ENCODE measurements at regions not wholly inside any gene's neighbourhood (a gene's known extent, or its start where the extent isn't known, plus 50 kb on each side); places are given as distances from the start of the nearest gene placed in this dataset.
"Not testable (repeated sequence)": the region's sequence is repeated elsewhere in the genome, so short reads cannot be mapped to it uniquely, and the experiment has no call there.

DNA sequence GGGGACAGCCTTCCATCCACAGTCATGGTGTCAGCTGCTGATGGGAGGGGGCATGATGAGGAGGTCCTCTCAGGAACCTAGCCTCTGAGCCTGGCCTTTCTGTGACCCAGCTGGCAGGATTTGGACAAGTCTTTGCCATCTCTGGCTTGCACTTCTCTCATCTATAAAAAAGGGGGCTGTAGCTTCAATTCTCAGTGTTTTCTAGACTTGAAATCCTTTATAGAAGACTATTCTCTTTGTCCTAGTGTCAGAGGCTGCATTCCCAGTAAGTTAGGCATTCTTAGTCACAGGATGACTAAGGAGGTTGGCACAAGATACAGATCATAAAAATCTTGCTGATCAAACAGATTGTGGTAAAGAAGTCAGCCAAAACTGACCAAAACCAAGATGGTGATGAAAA lies 958.5 kb downstream of the CNTNAP5 start:
- no peaks in the 10 kb centered on the region for H3K27me3 ChIP-seq

DNA sequence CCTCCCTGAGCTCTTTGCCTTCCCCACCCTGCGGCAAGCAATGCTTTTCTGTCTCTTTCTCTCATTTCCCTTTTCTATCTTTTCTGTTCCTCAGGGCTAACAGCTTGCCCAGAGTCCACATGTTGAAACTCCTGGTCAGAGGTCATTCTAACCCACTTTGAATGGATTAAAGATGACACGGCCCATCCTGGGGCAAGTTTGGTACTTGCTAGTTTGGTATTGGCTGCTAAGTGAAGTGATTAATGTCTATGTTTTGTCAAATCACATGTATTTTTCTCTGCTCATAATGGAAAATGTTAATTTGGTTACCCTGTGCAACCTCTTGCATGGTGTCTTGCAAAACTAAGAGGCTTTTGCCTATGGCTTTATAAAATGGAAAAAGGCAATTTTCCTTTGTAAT lies 960.2 kb downstream of the CNTNAP5 start:
- DNase-seq: no peak
- no peaks in the 10 kb centered on the region for H3K4me1 ChIP-seq
- no peak overlapping the region for H3K4me3 ChIP-seq
- H3K9me3 ChIP-seq: no peaks in the 10 kb centered on the region
- H3K27me3 ChIP-seq: no peaks in the 10 kb centered on the region
- no peak overlapping the region for H3K27ac ChIP-seq
- TF ChIP-seq, protein P1, sequence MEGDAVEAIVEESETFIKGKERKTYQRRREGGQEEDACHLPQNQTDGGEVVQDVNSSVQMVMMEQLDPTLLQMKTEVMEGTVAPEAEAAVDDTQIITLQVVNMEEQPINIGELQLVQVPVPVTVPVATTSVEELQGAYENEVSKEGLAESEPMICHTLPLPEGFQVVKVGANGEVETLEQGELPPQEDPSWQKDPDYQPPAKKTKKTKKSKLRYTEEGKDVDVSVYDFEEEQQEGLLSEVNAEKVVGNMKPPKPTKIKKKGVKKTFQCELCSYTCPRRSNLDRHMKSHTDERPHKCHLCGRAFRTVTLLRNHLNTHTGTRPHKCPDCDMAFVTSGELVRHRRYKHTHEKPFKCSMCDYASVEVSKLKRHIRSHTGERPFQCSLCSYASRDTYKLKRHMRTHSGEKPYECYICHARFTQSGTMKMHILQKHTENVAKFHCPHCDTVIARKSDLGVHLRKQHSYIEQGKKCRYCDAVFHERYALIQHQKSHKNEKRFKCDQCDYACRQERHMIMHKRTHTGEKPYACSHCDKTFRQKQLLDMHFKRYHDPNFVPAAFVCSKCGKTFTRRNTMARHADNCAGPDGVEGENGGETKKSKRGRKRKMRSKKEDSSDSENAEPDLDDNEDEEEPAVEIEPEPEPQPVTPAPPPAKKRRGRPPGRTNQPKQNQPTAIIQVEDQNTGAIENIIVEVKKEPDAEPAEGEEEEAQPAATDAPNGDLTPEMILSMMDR (IDR thresholded peaks at IDR 0.05): no peak
- TF ChIP-seq POLR2A (IDR thresholded peaks at IDR 0.05): no peak
- no peaks in the 10 kb centered on the region for H3K36me3 ChIP-seq

More for the DNA sequence above, 958.5 kb downstream of the CNTNAP5 start:
- no peak for DNase-seq
- Histone ChIP-seq H3K36me3 (no peaks in the 10 kb centered on the region), H3K9me3 (no peaks in the 10 kb centered on the region), H3K27ac (no peak overlapping the region), H3K4me1 (no peaks in the 10 kb centered on the region), H3K4me3 (no peak overlapping the region)
- no peak for TF ChIP-seq POLR2A (IDR thresholded peaks at IDR 0.05)
- TF ChIP-seq, protein P1 (IDR thresholded peaks at IDR 0.05): no peak

DNA sequence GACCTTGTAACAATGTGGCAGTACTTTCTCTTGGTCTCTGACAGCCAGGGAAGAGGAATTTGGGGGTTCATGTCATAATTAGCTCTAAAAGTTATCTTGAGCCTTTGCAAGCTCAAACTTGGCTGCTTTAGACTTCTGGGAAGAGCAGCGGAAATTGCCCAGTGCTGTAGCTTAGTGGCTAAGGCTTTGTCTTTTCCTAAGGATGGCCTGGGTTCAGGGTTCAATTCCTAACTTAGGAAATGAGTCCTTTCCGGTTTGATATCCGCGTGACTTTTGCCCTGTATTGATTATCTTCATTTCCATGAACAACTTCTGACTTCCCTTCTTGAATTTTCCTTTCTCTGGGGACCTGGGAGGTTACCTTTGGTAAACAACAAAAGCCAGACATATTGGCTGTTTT lies 961.0 kb downstream of the CNTNAP5 start:
- Histone ChIP-seq H3K27me3 (no peaks in the 10 kb centered on the region), H3K4me1 (no peaks in the 10 kb centered on the region), H3K9me3 (no peaks in the 10 kb centered on the region), H3K36me3 (no peaks in the 10 kb centered on the region), H3K4me3 (no peak overlapping the region), H3K27ac (no peak overlapping the region)
- no peak for DNase-seq
- TF ChIP-seq, protein P1 (IDR thresholded peaks at IDR 0.05): no peak
- no peak for TF ChIP-seq POLR2A (IDR thresholded peaks at IDR 0.05)

DNA sequence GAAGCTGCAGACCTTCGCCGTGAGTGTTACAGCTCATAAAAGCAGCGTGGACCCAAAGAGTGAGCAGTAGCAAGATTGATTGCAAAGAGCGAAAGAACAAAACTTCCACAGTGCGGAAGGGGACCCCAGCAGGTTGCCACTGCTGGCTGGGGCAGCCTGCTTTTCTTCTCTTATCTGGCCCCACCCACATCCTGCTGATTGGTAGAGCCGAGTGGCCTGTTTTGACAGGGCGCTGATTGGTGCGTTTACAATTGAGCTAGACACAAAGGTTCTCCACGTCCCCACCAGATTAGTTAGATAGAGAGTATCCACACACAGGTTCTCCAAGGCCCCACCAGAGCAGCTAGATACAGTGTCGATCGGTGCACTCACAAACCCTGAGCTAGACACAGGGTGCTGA lies 961.8 kb downstream of the CNTNAP5 start:
- not testable (repeated sequence) for H3K36me3 ChIP-seq, H3K4me1 ChIP-seq, H3K27me3 ChIP-seq, DNase-seq, H3K4me3 ChIP-seq, H3K27ac ChIP-seq, H3K9me3 ChIP-seq

DNA sequence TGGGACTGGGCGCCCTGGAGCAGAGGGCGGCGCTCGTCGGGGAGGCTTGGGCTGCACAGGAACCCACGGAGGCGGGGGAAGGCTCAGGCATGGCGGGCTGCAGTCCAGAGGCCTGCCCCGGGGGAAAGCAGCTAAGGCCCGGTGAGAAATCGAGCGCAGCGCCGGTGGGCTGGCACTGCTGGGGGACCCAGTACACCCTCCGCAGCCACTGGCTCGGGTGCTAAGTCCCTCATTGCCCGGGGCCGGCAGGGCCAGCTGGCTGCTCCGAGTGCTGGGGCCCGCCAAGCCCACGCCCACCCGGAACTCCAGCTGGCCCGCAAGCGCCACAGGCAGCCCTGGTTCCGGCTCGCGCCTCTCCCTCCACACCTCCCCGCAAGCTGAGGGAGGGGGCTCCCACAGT lies 962.3 kb downstream of the CNTNAP5 start:
- H3K27me3 ChIP-seq, H3K27ac ChIP-seq, H3K9me3 ChIP-seq, DNase-seq, H3K36me3 ChIP-seq, H3K4me1 ChIP-seq, H3K4me3 ChIP-seq: not testable (repeated sequence)

DNA sequence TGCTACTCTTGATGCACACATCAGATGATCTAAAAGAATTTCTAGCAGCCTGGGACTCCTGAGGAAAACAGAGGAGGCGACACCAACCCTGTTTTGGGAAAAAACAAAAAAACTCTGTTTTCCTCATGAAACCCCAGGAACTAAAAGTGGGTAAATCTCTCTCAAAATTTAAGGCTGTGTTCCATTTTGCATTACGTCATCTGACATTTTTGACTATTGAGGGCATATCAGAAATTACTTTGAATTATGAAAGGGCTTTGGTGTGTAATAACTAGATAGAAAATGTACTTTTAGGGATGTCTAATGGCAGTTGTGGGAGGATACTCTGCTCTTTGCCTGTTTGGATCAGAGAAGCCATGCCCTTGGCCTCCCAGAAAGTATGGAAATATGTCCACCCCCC lies 963.0 kb downstream of the CNTNAP5 start:
- Histone ChIP-seq H3K4me1 (no peaks in the 10 kb centered on the region), H3K27ac (no peak overlapping the region), H3K9me3 (no peaks in the 10 kb centered on the region), H3K4me3 (no peak overlapping the region), H3K27me3 (no peaks in the 10 kb centered on the region), H3K36me3 (no peaks in the 10 kb centered on the region)
- no peak for TF ChIP-seq POLR2A (IDR thresholded peaks at IDR 0.05)
- TF ChIP-seq, protein P1 (IDR thresholded peaks at IDR 0.05): no peak
- DNase-seq: no peak

DNA sequence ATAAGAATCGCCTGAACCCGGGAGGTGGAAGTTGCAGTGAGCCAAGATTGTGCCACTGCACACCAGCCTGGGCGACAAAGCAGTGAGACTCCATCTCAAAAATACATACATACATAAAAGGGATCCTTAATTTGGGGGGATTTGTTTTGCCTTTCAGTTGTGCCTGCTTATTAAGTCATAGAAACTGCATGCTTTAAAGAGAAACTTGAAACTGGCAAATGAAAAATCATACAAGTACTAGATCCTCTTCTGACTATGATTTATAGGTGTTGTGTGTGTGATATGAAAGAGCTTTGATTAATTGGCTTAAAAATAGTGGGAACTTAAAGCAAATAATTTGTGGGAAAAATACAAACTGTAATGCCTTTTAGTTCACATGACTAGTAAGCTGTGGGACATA lies 963.7 kb downstream of the CNTNAP5 start:
- H3K4me1 ChIP-seq: no peaks in the 10 kb centered on the region
- H3K27me3 ChIP-seq: no peaks in the 10 kb centered on the region
- DNase-seq: no peak
- H3K9me3 ChIP-seq: no peaks in the 10 kb centered on the region
- H3K4me3 ChIP-seq: no peak overlapping the region
- no peak overlapping the region for H3K27ac ChIP-seq
- TF ChIP-seq, protein P1 (IDR thresholded peaks at IDR 0.05): no peak
- no peak for TF ChIP-seq POLR2A (IDR thresholded peaks at IDR 0.05)
- H3K36me3 ChIP-seq: no peaks in the 10 kb centered on the region
